ENCODE measurements at regions not wholly inside any gene's neighbourhood (a gene's known extent, or its start where the extent isn't known, plus 50 kb on each side); places are given as distances from the start of the nearest gene placed in this dataset.

- TF ChIP-seq, protein P1, sequence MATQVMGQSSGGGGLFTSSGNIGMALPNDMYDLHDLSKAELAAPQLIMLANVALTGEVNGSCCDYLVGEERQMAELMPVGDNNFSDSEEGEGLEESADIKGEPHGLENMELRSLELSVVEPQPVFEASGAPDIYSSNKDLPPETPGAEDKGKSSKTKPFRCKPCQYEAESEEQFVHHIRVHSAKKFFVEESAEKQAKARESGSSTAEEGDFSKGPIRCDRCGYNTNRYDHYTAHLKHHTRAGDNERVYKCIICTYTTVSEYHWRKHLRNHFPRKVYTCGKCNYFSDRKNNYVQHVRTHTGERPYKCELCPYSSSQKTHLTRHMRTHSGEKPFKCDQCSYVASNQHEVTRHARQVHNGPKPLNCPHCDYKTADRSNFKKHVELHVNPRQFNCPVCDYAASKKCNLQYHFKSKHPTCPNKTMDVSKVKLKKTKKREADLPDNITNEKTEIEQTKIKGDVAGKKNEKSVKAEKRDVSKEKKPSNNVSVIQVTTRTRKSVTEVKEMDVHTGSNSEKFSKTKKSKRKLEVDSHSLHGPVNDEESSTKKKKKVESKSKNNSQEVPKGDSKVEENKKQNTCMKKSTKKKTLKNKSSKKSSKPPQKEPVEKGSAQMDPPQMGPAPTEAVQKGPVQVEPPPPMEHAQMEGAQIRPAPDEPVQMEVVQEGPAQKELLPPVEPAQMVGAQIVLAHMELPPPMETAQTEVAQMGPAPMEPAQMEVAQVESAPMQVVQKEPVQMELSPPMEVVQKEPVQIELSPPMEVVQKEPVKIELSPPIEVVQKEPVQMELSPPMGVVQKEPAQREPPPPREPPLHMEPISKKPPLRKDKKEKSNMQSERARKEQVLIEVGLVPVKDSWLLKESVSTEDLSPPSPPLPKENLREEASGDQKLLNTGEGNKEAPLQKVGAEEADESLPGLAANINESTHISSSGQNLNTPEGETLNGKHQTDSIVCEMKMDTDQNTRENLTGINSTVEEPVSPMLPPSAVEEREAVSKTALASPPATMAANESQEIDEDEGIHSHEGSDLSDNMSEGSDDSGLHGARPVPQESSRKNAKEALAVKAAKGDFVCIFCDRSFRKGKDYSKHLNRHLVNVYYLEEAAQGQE (IDR thresholded peaks at IDR 0.05) = no peak
- TF ChIP-seq SP1 (IDR thresholded peaks at IDR 0.05) (no peak), ZBTB33 (IDR thresholded peaks at IDR 0.05) (no peak), EGR1 (IDR thresholded peaks at IDR 0.05; ENCODE audit: low read depth in 2 of 2) (no peak), YY1 (IDR thresholded peaks at IDR 0.05) (no peak), RAD21 (IDR thresholded peaks at IDR 0.05) (no peak)
Observed at GRCh38 chr7:45237788-45238461, 80.3 kb downstream of the RAMP3 start (continued).

DNA sequence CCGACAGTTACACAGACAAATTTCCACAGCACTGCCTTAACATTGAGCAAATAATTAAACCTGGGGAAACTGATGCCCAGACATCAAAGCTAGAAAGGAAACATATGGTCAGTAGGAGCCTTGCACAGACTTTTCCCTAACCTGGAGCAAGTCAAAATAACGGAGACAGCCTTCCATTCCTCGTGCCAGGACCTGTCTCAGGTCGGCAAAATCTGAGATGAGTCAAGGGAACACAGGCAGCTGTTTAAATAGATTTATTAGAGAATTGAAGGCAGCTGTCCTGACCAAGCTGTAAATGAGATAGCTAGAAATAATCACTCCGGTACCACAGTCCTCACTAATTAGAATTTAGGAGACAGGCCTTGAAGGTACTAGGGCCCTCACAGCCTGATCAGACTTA is 81.2 kb downstream of the RAMP3 start:
- H3K27ac ChIP-seq (ENCODE audit: low read depth in 1 of 2, low read length in 2 of 2) = no peak overlapping the region
- H3K9me3 ChIP-seq (ENCODE audit: control insufficient read depth in 4 of 4, low read length in 3 of 4) = no peaks in the 10 kb centered on the region
- H3K27me3 ChIP-seq (ENCODE audit: control insufficient read depth in 4 of 4, insufficient read depth in 4 of 4, low read length in 3 of 4) = peaks cover 0 to 3% (median 0%) of the 10 kb centered on the region in 4 donors
- no peak for DNase-seq (ENCODE audit: low spot score)
- H3K9ac ChIP-seq (ENCODE audit: low read depth in 1 of 2, low read length in 2 of 2) = no peak overlapping the region
- no peak for TF ChIP-seq RXRA (IDR thresholded peaks at IDR 0.05)
- 73% methylated on average over 5 of the region's 5 CpGs for WGBS
- H3K4me3 ChIP-seq (ENCODE audit: low read depth in 1 of 3, low read length in 3 of 3) = no peak overlapping the region
- no peaks in the 10 kb centered on the region for H3K4me1 ChIP-seq (ENCODE audit: control insufficient read depth in 4 of 4, insufficient read depth in 4 of 4, low read length in 3 of 4)
- no peaks in the 10 kb centered on the region for H3K36me3 ChIP-seq (ENCODE audit: control insufficient read depth in 4 of 4, insufficient read depth in 3 of 4, low read depth in 1 of 4, low read length in 3 of 4)

DNA sequence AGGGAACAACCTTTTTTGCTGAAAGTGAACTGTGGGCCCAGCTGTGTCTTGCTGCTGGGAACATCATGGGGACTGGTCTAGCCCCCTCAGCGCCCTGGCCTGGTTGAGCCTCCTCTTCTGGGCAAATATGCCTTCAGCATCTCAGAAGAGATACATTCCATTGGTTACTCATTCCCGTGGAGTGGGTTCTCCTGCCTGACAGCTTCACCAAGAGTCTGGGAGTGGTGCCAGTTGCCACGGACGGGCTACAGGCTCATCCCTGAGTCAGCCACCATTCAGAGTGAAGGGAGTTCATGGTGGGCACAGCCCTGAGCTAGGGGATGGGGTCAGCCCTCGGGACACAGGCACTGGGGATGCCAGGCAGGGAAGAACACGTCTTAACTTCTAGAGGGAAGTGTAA is 81.9 kb downstream of the RAMP3 start:
- WGBS = 65% methylated on average over 6 of the region's 6 CpGs
- no peaks in the 10 kb centered on the region for H3K4me1 ChIP-seq (ENCODE audit: control insufficient read depth in 4 of 4, insufficient read depth in 4 of 4, low read length in 3 of 4)
- TF ChIP-seq ZBTB33 (IDR thresholded peaks at IDR 0.05) (no peak), YY1 (IDR thresholded peaks at IDR 0.05) (no peak), RAD21 (IDR thresholded peaks at IDR 0.05) (no peak), FOXA2 (IDR thresholded peaks at IDR 0.05) (no peak), JUND (IDR thresholded peaks at IDR 0.05) (no peak), SP1 (IDR thresholded peaks at IDR 0.05) (no peak), TAF1 (conservative IDR thresholded peaks at IDR 0.05) (no peak), GABPA (IDR thresholded peaks at IDR 0.05 in 1 of 2, conservative IDR thresholded peaks at IDR 0.05 in 1 of 2) (no peak), FOXA1 (IDR thresholded peaks at IDR 0.05) (no peak), EGR1 (IDR thresholded peaks at IDR 0.05; ENCODE audit: low read depth in 2 of 2) (no peak), HNF4G (IDR thresholded peaks at IDR 0.05) (no peak), RXRA (IDR thresholded peaks at IDR 0.05) (no peak), HNF4A (conservative IDR thresholded peaks at IDR 0.05) (no peak), ATF3 (IDR thresholded peaks at IDR 0.05) (no peak)
- TF ChIP-seq, protein P1 (IDR thresholded peaks at IDR 0.05) = no peak
- TF ChIP-seq, protein P2, sequence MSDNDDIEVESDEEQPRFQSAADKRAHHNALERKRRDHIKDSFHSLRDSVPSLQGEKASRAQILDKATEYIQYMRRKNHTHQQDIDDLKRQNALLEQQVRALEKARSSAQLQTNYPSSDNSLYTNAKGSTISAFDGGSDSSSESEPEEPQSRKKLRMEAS (IDR thresholded peaks at IDR 0.05) = no peak

More for the DNA sequence above, 81.9 kb downstream of the RAMP3 start:
- H3K9me3 ChIP-seq (ENCODE audit: control insufficient read depth in 4 of 4, low read length in 3 of 4) = no peaks in the 10 kb centered on the region
- no peak overlapping the region for H3K27ac ChIP-seq (ENCODE audit: low read depth in 1 of 2, low read length in 2 of 2)
- no peak for DNase-seq (ENCODE audit: low spot score)
- peaks cover 0 to 3% (median 0%) of the 10 kb centered on the region in 4 donors for H3K27me3 ChIP-seq (ENCODE audit: control insufficient read depth in 4 of 4, insufficient read depth in 4 of 4, low read length in 3 of 4)
- H3K36me3 ChIP-seq (ENCODE audit: control insufficient read depth in 4 of 4, insufficient read depth in 3 of 4, low read depth in 1 of 4, low read length in 3 of 4) = no peaks in the 10 kb centered on the region
- H3K4me3 ChIP-seq (ENCODE audit: low read depth in 1 of 3, low read length in 3 of 3) = no peak overlapping the region
- no peak overlapping the region for H3K9ac ChIP-seq (ENCODE audit: low read depth in 1 of 2, low read length in 2 of 2)
